ENCODE measurements at regions not wholly inside any gene's neighbourhood (a gene's known extent, or its start where the extent isn't known, plus 50 kb on each side); places are given as distances from the start of the nearest gene placed in this dataset.

GRCh38 chr10:125605167-125605566 lies 77.8 kb downstream of the TEX36 start:
- H3K4me3 ChIP-seq (replicated peaks; ENCODE audit: low read depth, low read length) = no peak overlapping the region
- DNase-seq (ENCODE audit: extremely low read depth, insufficient read length) = no peak
- no peaks in the 10 kb centered on the region for H3K36me3 ChIP-seq (ENCODE audit: control insufficient read depth, insufficient read depth, low read length)
- TF ChIP-seq, protein P1, sequence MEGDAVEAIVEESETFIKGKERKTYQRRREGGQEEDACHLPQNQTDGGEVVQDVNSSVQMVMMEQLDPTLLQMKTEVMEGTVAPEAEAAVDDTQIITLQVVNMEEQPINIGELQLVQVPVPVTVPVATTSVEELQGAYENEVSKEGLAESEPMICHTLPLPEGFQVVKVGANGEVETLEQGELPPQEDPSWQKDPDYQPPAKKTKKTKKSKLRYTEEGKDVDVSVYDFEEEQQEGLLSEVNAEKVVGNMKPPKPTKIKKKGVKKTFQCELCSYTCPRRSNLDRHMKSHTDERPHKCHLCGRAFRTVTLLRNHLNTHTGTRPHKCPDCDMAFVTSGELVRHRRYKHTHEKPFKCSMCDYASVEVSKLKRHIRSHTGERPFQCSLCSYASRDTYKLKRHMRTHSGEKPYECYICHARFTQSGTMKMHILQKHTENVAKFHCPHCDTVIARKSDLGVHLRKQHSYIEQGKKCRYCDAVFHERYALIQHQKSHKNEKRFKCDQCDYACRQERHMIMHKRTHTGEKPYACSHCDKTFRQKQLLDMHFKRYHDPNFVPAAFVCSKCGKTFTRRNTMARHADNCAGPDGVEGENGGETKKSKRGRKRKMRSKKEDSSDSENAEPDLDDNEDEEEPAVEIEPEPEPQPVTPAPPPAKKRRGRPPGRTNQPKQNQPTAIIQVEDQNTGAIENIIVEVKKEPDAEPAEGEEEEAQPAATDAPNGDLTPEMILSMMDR (IDR thresholded peaks at IDR 0.05; ENCODE audit: insufficient read depth, low read length, poor library complexity, severe bottlenecking) = no peak
- H3K27me3 ChIP-seq (replicated peaks; ENCODE audit: control insufficient read depth, insufficient read depth, low read length) = no peaks in the 10 kb centered on the region

GRCh38 chr10:125602825-125603224 lies 80.1 kb downstream of the TEX36 start:
- Histone ChIP-seq H3K4me3 (replicated peaks; ENCODE audit: low read depth, low read length) (no peak overlapping the region), H3K27me3 (replicated peaks; ENCODE audit: control insufficient read depth, insufficient read depth, low read length) (no peaks in the 10 kb centered on the region), H3K36me3 (ENCODE audit: control insufficient read depth, insufficient read depth, low read length) (no peaks in the 10 kb centered on the region)
- TF ChIP-seq, protein P1 (IDR thresholded peaks at IDR 0.05; ENCODE audit: insufficient read depth, low read length, poor library complexity, severe bottlenecking) = no peak
- no peak for DNase-seq (ENCODE audit: extremely low read depth, insufficient read length)

- TF ChIP-seq, protein P1 (IDR thresholded peaks at IDR 0.05; ENCODE audit: insufficient read depth, low read length, poor library complexity, severe bottlenecking) = no peak
- no peaks in the 10 kb centered on the region for H3K27me3 ChIP-seq (replicated peaks; ENCODE audit: control insufficient read depth, insufficient read depth, low read length)
- H3K36me3 ChIP-seq (ENCODE audit: control insufficient read depth, insufficient read depth, low read length) = no peaks in the 10 kb centered on the region
- no peak for DNase-seq (ENCODE audit: extremely low read depth, insufficient read length)
- no peak overlapping the region for H3K4me3 ChIP-seq (replicated peaks; ENCODE audit: low read depth, low read length)
Observed at GRCh38 chr10:125599194-125599593, 83.8 kb downstream of the TEX36 start.

GRCh38 chr10:125595911-125596310 lies 87.1 kb downstream of the TEX36 start:
- TF ChIP-seq, protein P1 (IDR thresholded peaks at IDR 0.05; ENCODE audit: insufficient read depth, low read length, poor library complexity, severe bottlenecking) = no peak
- Histone ChIP-seq H3K4me3 (replicated peaks; ENCODE audit: low read depth, low read length) (no peak overlapping the region), H3K36me3 (ENCODE audit: control insufficient read depth, insufficient read depth, low read length) (no peaks in the 10 kb centered on the region), H3K27me3 (replicated peaks; ENCODE audit: control insufficient read depth, insufficient read depth, low read length) (no peaks in the 10 kb centered on the region)
- no peak for DNase-seq (ENCODE audit: extremely low read depth, insufficient read length)

- TF ChIP-seq, protein P1 (IDR thresholded peaks at IDR 0.05; ENCODE audit: insufficient read depth, low read length, poor library complexity, severe bottlenecking) = no peak
- H3K27me3 ChIP-seq (replicated peaks; ENCODE audit: control insufficient read depth, insufficient read depth, low read length) = no peaks in the 10 kb centered on the region
- H3K4me3 ChIP-seq (replicated peaks; ENCODE audit: low read depth, low read length) = no peak overlapping the region
- no peak for DNase-seq (ENCODE audit: extremely low read depth, insufficient read length)
- no peaks in the 10 kb centered on the region for H3K36me3 ChIP-seq (ENCODE audit: control insufficient read depth, insufficient read depth, low read length)
Observed at GRCh38 chr10:125593644-125594043, 89.3 kb downstream of the TEX36 start.

GRCh38 chr10:125592897-125593296 lies 90.1 kb downstream of the TEX36 start:
- Histone ChIP-seq H3K36me3 (ENCODE audit: control insufficient read depth, insufficient read depth, low read length) (no peaks in the 10 kb centered on the region), H3K4me3 (replicated peaks; ENCODE audit: low read depth, low read length) (no peak overlapping the region), H3K27me3 (replicated peaks; ENCODE audit: control insufficient read depth, insufficient read depth, low read length) (no peaks in the 10 kb centered on the region)
- DNase-seq (ENCODE audit: extremely low read depth, insufficient read length) = no peak
- TF ChIP-seq, protein P1 (IDR thresholded peaks at IDR 0.05; ENCODE audit: insufficient read depth, low read length, poor library complexity, severe bottlenecking) = no peak
